ENCODE measurements at regions not wholly inside any gene's neighbourhood (a gene's known extent, or its start where the extent isn't known, plus 50 kb on each side); places are given as distances from the start of the nearest gene placed in this dataset.

DNA sequence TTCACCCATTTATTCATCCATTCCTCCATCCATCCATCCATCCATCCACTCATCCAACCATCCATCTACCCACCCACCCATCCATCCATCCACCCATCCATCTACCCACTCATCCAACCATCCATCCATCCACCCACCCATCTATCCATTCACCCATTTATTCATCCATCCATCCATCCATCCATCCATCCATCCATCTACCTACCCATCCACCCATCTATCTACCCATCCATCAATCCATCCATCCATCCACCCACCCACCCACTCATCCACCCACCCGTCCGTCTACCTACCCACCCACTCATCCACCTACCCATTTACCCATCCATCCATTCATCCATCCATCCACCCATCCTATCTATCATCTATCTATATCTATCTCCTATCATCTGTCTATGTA lies 169.4 kb upstream of the SHH start:
- TF ChIP-seq, protein P1, sequence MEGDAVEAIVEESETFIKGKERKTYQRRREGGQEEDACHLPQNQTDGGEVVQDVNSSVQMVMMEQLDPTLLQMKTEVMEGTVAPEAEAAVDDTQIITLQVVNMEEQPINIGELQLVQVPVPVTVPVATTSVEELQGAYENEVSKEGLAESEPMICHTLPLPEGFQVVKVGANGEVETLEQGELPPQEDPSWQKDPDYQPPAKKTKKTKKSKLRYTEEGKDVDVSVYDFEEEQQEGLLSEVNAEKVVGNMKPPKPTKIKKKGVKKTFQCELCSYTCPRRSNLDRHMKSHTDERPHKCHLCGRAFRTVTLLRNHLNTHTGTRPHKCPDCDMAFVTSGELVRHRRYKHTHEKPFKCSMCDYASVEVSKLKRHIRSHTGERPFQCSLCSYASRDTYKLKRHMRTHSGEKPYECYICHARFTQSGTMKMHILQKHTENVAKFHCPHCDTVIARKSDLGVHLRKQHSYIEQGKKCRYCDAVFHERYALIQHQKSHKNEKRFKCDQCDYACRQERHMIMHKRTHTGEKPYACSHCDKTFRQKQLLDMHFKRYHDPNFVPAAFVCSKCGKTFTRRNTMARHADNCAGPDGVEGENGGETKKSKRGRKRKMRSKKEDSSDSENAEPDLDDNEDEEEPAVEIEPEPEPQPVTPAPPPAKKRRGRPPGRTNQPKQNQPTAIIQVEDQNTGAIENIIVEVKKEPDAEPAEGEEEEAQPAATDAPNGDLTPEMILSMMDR (IDR thresholded peaks at IDR 0.05; ENCODE audit: low read depth, low read length), result no peak
- H3K27me3 ChIP-seq (ENCODE audit: insufficient read depth, low read depth, severe bottlenecking), result peaks cover 74% of the 10 kb centered on the region

DNA sequence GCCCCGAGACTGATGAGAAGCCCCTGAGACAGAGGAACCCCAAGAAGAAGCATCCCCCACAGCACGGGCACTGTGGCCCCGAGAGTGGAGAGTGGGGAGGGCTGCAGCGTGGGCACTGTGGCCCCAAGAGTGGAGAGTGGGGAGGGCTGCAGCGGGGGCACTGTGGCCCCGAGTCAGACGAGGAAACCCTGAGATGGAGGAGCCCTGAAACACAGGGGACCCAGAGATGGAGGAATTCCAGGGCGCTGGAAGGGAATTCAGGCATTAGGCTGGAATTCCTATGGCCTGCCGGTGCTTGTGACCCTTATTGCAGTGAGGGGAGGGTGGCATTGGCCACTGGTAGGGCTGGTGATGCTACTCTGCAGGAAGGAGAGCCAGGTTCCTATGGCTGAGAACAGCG lies 168.6 kb upstream of the SHH start:
- Histone ChIP-seq H3K9me3 (ENCODE audit: severe bottlenecking) (no peaks in the 10 kb centered on the region), H3K4me3 (ENCODE audit: low read depth, low read length) (no peak overlapping the region), H3K27me3 (ENCODE audit: insufficient read depth, low read depth, severe bottlenecking) (peaks cover 74% of the 10 kb centered on the region), H3K27ac (no peak overlapping the region), H3K36me3 (no peaks in the 10 kb centered on the region)
- no peak for DNase-seq
- TF ChIP-seq, protein P1 (IDR thresholded peaks at IDR 0.05; ENCODE audit: low read depth, low read length), result no peak

More for the DNA sequence above, 169.4 kb upstream of the SHH start:
- Histone ChIP-seq H3K36me3 (no peaks in the 10 kb centered on the region), H3K27ac (no peak overlapping the region), H3K9me3 (ENCODE audit: severe bottlenecking) (no peaks in the 10 kb centered on the region), H3K4me3 (ENCODE audit: low read depth, low read length) (no peak overlapping the region)
- DNase-seq, result no peak

DNA sequence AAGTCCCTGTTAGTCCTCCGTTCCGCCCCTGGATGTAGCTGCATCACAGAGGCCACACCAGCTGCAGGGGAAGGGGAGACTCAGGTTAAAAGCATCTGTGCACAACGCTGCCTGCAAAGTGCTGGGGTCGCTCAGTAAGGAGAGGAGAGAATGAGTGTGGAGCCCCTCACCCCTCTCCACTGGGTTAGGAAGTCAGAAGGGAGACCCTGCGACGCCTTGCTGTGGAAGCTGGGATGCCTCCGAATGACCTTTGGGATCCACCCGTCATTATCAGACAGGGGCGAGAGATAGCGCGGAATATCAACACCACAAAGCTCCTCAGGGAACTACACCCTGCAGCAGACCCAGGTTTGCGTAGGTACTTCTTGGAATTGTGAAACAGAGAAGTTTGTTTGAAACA lies 167.7 kb upstream of the SHH start:
- H3K36me3 ChIP-seq, result no peaks in the 10 kb centered on the region
- H3K27ac ChIP-seq, result no peak overlapping the region
- H3K4me3 ChIP-seq (ENCODE audit: low read depth, low read length), result no peak overlapping the region
- H3K9me3 ChIP-seq (ENCODE audit: severe bottlenecking), result no peaks in the 10 kb centered on the region
- DNase-seq, result no peak
- TF ChIP-seq, protein P1 (IDR thresholded peaks at IDR 0.05; ENCODE audit: low read depth, low read length), result no peak
- H3K27me3 ChIP-seq (ENCODE audit: insufficient read depth, low read depth, severe bottlenecking), result peaks cover 82% of the 10 kb centered on the region

DNA sequence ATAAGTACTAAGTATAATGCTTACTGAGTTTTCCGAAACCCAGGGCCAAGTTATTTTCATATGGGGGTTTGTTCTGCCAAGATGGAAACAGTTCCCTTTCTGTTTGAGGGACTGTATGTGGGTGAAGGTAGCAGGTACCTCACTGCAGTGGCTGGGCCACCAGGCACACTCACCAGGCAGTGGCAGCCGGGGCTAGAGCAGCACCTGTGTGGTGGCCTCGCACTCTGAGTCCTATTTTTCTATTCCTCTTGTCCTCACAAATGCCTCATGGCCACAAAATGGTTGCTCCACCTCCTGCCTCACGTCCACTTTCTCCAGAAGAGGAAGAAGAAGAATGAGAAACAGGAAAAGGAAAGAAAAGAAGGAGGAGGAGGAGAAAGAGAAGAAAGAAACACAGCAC lies 167.3 kb upstream of the SHH start:
- TF ChIP-seq, protein P1 (IDR thresholded peaks at IDR 0.05; ENCODE audit: low read depth, low read length), result no peak
- no peaks in the 10 kb centered on the region for H3K36me3 ChIP-seq
- peaks cover 83% of the 10 kb centered on the region for H3K27me3 ChIP-seq (ENCODE audit: insufficient read depth, low read depth, severe bottlenecking)
- H3K9me3 ChIP-seq (ENCODE audit: severe bottlenecking), result no peaks in the 10 kb centered on the region
- H3K27ac ChIP-seq, result no peak overlapping the region
- H3K4me3 ChIP-seq (ENCODE audit: low read depth, low read length), result no peak overlapping the region
- no peak for DNase-seq

DNA sequence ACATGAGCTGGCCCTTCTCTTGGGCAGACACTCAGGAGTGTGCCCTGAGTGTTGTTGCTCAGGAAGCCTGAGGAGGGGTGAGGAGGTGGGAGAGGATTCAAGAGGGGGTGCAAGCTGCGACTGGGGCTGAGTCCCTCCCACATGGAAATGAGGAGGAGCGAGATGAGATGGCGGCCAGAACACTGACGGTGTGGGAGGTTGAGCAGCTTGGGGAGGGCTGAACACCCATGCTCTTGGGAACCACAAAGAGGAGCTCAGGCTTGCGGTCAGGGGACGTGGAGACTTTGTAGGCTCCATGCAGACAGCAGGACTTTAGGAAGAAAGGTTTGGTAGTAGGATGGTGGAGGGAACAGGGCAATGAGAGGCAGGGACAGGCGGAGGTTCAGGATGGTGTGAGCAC lies 163.2 kb upstream of the SHH start:
- TF ChIP-seq, protein P1 (IDR thresholded peaks at IDR 0.05; ENCODE audit: low read depth, low read length), result no peak
- no peak for DNase-seq
- no peaks in the 10 kb centered on the region for H3K9me3 ChIP-seq (ENCODE audit: severe bottlenecking)
- no peak overlapping the region for H3K4me3 ChIP-seq (ENCODE audit: low read depth, low read length)
- no peak overlapping the region for H3K27ac ChIP-seq
- H3K36me3 ChIP-seq, result no peaks in the 10 kb centered on the region
- H3K27me3 ChIP-seq (ENCODE audit: insufficient read depth, low read depth, severe bottlenecking), result peaks cover 90% of the 10 kb centered on the region

DNA sequence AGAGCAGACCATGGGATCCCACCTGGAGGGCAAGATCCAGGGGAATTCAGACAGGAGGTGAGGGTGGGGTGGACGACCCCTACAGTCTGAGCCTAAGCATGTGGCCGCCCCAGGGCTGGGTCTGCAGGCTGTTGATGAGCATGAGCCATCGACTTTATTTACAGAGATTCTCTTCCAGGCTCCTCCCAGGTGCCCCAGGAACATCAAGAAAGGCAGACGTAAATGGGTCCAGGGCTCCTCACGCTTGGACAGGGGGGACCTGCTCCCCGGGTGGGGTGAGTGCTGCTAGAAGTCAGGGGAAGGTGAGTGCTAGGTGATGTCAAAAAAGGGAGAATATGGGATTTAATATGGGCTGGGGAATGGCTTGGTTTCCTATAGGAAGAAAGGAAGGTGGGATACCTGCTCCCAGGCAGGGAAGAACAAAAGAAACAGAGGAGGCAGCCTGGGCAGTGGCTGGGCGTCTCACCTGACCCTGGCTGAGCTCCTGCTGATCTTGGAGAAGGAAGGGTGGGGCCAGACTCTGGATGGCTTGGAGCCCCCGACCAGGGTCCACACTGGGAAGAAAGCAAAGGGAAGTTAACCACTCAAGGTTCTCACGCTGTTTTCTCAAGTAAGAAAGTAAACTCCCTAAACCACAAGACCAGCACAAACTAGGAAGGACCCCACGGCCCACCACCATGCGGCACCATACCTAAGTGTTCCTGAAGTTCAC lies 162.1 kb upstream of the SHH start:
- no peak for DNase-seq
- Histone ChIP-seq H3K9me3 (ENCODE audit: severe bottlenecking) (no peaks in the 10 kb centered on the region), H3K36me3 (no peaks in the 10 kb centered on the region), H3K27ac (no peak overlapping the region), H3K4me3 (ENCODE audit: low read depth, low read length) (no peak overlapping the region), H3K27me3 (ENCODE audit: insufficient read depth, low read depth, severe bottlenecking) (peaks cover 93% of the 10 kb centered on the region)
- TF ChIP-seq, protein P1 (IDR thresholded peaks at IDR 0.05; ENCODE audit: low read depth, low read length), result no peak
